ENCODE measurements at regions not wholly inside any gene's neighbourhood (a gene's known extent, or its start where the extent isn't known, plus 50 kb on each side); places are given as distances from the start of the nearest gene placed in this dataset.
"Not testable (repeated sequence)": the region's sequence is repeated elsewhere in the genome, so short reads cannot be mapped to it uniquely, and the experiment has no call there.

DNA sequence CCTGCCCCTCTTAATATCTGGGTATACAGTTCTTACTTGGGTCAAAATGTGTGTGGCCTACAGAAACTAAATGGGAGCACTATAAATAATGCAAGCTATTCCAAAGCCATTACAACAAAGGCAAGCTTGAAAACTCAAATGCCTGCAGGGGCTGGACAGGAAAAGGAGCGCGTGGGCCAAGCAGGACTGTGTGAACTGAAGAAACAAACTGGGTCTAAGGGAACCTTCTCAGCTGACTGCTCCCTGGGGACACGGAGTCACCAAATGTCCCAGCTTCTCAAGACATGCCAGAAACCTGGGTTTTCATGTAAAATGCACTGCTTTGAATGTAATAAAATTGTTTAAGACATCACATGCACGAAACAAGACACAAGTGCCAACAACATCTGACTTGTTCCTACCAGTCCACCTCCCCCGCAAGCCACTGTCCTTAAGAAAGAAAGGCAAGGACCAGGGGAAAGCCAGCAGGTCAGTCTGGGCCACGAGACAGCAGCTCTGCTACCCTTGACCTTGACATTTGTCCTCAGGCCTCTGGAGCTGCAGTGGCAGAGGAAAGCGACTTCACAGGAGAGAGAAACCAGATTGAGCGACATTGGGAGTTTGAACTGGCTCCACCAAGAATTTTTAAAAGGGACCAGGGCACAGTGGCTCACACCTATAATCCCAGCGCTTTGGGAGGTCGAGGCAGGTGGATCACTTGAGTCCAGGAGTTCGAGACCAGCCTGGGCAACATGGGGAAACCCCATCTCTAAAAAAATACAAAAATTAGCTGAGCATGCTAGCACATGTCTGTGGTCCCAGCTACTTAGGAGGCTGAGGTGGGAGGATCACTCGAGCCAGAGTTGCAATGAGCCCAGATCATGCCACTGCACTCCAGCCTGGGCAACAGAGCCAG is 89.7 kb upstream of the SH3BP4 start:
- no peak for DNase-seq

DNA sequence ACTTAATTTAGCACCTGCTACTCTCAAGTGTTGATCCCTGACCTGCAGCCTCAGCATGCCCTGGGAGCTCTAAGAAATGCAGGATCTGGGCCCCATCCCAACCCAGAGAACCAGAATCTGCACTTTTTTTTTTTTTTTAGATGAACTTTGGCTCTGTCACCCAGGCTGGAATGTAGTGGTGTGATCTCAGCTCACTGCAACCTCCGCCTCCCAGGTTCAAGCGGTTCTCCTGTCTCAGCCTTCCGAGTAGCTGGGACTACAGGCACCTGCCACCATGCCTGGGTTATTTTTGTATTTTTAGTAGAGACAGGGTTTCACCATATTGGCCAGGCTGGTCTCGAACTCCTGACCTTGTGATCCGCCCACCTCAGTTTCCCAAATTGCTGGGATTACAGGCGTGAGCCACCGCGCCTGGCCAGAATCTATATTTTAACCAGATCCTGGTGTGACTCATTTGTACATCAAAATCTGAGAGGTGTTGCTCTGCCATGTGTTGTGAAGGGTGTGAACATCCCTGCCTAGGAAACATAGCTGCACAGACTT is 92.4 kb upstream of the SH3BP4 start:
- DNase-seq = not testable (repeated sequence)

DNA sequence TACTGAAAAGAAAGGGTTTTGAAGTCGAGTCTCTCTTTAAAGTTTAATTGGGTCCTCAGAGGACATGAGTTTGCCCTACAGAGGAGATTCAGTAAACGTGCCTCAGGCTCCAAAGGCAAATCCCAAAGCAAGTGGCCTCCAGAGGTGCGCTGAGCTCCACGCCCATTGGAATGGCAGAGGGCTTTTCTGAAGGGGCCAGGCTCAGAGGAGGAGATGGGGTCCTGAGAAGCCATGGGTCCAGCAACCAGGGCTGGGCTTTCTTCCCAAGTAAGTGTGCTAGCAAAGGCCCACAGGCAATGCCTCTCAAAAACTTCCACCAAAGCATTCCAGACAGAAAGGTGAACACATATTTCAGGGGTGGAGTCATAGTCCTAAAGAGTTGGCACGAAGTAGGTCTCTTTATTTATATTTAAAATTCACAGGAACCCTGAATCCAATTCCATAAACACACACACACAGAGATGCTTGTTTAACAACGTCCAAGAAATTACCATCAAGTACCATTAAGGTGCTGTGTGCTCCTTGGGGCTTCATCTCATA is 93.0 kb upstream of the SH3BP4 start:
- no peak for DNase-seq

DNA sequence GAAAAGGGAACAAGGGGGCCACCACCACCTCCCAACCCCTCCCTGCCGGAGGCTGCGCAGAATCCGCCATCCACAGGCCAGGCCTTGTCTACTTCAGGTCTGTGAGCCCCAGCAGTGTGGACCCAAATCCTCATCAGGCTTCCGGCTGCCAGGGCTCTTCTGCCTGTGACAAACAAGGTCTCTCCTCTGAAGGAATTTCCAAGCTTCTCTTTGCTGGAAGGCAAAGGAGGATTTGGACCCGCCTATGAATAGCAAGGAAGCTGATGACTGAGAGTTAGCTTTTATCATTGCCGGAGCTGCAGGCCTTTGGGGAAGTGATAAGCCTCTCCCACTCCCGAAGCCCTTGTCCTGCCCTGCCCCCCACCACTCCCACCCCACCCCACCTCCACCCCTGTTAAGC is 93.7 kb upstream of the SH3BP4 start:
- no peak for DNase-seq

DNA sequence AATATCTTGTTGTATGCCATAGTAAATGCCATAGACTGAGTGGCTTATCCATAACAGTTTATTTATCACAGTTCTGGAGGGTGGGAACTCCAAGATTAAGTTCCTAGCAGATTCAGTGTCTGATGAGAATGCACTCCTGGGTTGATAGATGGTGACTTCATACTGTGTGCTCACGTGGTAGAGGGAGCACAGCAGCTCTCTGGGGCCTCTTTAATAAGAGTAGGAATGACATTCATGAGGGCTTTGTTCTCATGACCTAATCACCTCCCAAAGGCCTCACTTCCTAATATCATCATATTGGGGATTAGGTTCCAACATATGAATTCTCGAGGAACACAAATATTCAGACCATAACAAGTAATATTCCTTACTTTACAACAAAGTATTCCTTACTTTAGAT is 98.1 kb upstream of the SH3BP4 start:
- DNase-seq = no peak

DNA sequence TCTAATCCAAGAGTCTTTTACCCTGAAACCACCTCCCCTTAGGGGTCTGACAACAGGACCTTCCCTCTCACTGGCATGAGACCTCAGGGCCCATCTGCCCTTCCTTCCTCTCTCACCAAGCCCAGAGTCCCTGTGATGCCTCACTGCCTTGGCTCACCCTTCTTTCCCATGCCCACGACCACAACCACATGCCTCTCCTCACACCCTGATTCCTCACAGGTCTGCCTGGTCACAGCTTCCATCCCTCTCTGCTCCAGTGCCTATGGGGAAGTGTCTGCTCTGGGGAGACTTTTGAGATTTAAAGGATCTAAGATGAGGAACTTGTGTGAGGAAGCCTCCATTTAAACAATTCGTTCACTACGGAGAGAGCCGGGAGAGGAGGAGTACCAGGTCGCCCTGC is 98.9 kb upstream of the SH3BP4 start:
- no peak for DNase-seq

DNA sequence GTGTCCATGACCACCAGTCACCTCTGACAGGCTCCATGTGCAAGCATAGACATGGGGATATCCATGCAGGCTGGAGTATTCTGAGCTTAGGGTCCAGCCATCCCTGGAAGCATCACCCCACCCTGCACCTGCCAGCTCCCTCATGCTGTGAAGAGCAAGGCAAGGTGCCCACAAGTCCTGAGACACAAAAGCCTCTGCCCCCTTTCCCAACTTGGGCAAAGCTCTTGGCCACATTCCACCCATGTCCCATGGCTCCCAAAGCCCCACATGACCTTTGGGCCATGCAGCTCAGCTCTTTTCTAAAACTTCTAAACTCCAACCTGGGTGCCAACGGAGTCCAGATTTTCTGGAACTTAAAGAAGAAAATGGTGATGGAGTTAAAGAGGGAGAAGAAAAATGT is 99.8 kb upstream of the SH3BP4 start:
- DNase-seq = no peak

DNA sequence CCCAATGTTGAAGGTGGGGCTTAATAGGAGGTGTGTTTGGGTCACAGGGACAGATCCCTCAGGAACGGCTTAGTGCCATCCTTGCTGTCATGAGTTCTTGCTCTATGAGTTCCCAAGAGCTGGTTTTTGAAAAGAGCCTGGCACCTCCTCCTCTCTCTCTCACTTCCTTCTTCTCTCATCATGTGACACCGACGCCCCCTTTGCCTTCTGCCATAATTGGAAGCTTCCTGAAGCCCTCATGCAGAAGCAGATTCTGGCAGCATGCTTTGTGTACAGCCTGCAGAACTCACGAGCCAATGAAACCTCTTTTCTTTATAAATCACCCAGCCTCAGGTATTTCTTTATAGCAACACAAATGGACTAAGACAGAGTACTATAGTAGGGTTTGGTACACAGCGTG is 100.4 kb upstream of the SH3BP4 start:
- DNase-seq = no peak

DNA sequence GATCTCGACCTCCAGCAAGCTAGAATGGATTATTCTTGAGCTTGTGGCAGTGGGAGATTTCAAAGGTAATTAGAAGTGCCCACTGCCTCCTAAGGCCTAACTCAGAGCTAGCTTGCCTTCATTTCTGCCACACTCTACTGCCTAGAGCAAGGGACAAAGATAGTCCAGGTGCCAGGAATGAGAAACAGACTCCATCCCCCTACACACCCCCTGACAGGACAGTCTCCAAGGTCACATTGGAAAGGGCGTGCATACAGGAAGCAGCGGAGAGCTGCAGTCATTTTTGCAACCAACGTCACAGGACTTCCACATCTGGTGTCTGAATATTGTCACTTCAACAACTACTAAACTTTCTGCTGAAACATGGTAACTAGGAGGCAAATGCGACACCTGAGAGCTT is 101.0 kb upstream of the SH3BP4 start:
- no peak for DNase-seq

DNA sequence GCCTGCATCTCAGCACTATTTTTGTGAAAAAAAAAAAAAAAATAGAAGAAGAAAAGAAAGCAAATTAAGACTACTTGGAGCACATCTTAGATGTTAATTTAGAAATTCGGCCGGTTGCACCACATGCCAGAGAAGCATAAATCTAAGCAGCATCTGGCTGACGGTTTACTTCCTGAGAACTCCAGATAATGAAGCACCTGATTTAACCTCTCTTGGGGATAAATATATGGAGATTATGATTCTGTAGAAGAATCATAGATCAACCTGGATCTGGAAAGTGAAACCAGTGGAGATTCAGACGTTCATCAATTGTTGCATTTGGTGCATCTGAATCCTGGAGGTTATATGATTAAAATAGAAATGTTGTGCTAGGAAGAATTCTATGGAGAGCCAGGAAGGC is 102.1 kb upstream of the SH3BP4 start:
- no peak for DNase-seq

DNA sequence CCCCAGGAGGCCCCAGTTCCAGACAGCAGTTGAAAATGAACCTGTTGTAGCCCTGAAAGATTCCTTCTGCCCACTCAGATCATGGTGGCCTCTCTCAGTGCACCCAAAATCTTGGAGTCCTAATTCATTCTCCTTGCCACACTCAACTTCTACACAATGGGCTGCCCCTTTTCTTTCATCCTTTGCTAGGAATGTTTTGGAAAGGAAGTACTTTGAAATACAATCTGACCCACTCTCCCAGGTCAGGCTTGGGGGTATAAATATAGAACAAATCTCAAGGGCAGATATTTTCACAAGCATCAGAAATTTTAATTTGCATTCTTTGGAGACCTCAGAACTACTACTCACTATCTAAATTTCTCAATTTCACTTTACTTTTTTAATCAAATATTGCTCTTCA is 103.2 kb upstream of the SH3BP4 start:
- DNase-seq = no peak

DNA sequence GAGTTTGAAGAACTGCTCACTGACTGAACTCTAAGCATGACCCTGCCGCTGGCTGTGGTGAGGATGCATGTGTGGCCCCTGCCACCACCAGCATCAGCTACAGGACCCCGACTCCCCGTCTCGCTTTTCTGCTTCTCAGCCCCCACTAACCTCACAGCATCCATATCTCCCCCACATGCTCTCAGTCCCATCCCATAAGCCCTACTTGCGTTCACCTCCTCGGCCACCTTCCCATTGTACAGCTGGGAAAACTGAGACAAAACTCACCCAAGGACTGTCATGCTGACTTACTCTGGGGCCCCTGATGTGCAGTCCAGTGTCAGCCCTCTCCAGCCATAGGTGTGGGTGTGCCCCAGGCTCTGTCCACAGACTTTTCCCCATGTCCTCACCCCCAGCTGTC is 104.2 kb upstream of the SH3BP4 start:
- DNase-seq = no peak

DNA sequence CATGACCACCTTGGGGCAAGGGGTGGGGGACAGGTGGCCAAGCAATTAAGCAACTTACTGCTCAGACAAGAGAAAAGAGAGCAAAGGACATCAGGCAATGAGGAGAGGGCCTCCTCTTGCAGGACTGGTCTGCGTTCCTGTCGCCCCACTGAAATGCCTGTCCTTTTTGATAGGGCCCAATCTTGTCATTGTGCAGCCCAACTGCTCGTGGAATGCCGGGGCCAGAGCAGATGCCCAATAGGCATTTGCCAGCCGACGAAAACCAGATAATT is 104.5 kb upstream of the SH3BP4 start:
- DNase-seq = no peak

DNA sequence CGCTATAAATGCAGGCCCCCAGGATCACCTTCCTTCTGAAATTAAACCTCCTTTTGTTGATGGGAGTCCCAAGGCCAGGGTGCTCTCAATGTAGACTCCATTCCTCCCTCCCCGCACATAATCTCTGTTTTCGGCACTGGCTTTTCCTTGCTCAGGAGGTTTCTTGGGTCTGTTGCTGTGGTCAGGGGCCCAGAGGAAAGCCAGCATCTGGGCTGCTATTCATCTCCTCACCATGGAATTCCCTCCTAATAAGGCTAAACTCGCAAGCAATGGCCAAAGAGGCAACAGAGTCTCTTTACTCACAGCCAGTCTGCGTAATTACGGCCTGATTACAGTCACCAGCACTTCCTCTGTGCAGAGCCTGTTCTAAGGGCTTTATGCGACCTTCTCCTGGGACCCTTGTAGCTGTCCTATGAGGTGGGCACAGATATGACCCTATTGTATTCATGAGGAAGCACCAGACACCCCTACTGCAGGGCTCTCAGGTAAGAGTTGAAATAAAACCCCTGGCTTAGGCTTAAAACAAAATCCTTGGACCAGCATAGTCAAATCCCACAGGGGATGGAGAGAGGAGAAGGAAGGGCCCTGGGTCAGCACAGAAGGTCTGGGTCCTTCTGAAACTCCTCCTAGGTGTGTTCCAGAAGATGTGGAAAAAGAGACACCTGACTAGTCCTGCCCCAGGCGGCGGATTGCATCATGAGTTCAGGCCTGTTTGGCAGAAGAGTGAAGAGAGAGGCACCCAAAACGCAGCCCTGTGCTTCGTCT is 105.0 kb upstream of the SH3BP4 start:
- no peak for DNase-seq

DNA sequence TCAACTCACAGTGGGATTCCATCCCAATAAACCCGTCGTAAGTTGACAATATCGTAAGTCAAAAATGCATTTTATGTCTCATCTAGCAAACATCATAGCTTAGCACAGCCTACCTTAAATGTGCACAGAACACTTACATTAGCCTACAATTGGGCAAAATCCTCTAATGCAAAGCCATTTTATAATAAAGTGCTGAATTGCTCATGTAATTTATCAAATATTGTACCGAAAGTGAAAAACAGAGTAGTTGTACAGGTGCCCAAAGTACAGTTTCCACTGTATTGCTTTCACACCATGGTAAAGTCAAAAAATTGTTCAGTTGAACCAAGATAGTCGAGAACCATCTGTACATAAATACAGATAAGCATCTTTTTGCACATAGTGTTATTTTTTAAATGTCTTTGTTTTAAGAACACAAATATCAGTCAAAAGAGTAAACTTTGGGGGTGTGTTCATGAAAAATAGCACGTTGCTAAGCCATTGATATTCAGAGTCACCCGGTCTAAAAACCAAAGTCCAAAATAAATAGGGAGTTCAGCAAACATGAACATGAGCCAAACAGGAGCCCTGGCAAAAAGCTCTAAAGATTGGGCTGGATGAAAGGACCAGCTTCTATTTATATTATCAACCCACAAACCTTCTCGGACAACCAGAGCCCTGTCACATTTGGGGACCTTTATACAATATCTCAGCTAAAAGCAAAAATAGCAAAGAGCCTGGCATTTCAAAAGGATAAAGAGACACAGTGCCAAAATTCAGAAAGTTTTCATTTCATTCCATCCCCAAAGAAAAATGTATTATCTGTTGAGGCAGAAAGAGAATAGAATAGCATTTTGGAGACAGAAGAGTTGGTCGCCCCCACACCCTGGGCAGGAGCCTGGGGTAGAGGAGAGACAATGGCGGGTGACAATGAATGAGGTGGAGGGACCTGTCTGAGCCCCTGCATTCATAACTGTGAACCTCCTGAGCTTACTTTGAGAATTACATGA is 105.9 kb upstream of the SH3BP4 start:
- DNase-seq = no peak

DNA sequence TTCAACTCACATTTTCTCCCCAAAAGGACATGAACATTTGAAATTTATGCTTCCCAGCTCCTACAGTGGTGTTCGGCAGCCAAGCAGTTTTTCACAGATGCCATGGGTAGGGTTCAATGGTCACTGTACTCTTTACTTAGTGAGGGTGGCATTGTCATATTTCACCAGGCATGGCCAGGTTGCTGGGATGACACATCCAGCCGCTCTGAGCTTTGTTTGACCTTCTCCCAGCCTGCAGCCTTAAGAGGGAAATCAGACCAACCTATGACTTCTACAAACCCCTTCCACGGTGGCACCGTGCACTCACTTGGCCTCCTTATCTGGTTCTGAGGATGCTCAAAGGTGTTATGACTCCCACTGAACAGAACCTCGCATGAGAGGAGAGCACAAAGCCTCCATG is 108.4 kb upstream of the SH3BP4 start:
- DNase-seq = no peak

DNA sequence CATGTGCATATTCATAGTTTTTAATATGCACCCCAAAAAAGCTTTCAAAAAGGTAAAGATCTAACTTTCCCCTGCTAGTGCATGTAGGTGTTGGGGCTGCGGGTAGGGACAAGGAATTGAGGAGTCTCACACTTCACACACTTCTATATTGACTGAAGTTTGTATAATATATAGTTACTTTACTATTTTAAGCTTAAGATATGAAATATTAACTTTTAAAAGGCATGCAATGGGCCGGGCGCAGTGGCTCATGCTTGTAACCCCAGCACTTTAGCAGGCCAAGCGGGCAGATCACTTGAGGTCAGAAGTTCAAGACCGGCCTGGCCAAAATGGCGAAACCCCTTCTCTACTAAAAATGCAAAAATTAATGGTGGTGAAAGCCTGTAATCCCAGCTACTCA is 109.1 kb upstream of the SH3BP4 start:
- no peak for DNase-seq

DNA sequence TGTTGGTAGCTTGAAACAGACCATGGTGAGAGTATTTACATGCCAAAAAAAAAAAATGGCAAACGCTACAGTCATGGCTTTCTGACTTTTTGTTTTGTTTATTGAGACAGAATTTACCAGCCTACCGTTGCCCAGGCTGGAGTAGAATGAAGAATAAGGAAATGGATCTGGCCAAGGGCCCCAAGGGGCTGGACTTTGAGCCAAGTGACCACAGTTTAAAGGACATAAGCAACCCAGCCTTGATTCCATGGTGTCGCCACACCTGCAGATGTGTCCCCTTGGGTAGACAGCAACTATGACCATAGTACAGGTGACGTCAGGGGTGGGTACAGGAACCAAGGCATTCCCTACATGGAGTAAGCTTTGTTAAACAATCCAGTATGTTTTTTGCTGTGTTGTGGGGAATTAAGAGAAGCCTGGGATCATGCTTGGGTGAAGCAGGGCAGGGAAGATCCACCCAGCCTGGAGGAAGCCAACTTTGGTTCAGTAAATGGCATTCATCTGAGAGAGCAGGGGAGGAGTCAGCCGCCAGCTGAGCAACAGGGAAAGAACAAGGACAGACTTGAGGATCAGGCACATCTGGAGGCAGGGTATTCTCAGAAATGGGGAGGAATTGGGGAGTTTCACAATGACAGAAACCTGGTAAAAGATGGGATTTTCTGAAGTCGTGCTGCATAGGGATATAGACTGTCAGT is 110.3 kb upstream of the SH3BP4 start:
- DNase-seq = no peak

DNA sequence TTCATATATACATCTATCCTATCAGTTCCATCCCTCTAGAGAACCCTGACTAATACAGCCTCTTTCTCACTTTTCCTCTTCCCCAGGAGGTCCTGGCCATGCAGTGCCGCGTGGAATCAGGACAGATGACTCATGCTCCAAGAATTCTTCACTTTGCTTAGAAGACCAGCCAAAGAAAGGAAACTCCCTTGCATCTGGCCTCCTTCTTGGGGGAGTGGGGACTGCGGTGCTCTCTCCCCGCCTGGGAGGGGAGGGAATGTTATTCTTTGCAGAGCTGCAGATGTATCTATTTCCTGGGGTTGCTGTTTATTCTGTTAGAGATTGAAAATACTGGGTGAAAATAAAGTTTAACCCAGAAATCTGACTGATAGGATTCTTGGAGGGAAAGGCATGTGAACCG is 111.5 kb upstream of the SH3BP4 start:
- DNase-seq = no peak

DNA sequence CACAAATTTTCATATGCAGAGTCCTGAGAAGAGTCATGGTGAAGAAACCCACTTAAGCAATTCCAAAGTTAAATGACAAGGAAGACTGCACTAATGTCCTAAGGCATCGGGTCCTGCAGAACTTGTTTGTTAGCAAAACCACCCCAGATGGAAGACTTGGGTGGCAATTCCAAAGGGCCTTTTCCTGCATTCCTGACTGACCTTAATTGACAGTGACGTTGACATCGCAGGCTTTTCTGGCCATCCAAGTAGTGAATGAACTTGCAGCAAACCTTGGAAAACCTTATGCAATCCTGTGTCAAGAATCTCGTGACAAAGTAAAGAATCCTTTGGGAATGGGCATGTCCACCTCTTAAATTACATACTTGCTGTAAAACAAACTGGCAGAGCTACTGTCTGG is 112.5 kb upstream of the SH3BP4 start:
- DNase-seq = no peak

DNA sequence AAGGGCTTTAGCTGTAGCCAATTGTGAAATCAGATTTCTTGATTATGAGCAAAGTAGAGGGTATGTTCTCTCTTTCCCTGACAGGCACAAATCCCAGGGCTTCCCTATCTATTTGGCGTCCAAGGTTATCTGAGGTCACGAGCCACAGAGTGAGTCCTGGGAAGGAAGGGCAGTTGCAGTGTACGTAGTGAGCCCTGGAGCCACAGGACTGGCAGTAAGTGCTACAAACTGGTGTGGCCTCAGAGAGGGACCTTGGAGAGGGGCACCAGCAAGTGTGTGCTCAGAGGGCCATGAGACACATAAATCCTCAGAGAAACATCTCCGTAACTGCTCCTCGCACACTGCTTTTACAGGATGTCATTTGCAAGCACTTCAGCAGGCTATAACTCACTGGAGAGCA is 115.5 kb upstream of the SH3BP4 start:
- DNase-seq = no peak

DNA sequence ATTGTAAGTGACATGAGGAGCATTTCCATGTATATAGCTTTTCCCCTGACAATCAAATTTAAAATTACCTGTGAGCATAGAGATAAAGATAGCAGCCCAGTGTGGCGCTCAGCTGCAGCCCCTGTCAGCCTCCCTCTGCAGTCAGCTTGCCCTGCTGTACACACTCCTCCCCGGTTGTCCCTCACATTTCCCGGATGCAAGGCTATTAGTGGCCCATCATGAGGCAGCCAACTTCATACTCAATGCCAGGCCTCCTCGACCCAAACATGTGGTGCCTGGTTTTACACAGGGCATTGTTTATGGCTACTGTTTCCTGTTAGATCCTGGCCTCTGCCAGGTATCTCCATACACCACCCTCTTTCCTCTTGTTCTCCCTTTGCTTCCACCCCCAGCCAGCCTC is 116.1 kb upstream of the SH3BP4 start:
- no peak for DNase-seq
